GM18868 (cell line): ENCODE measurements at regions not wholly inside any gene's neighbourhood (a gene's known extent, or its start where the extent isn't known, plus 50 kb on each side); places are given as distances from the start of the nearest gene placed in this dataset.

Experiments
- ATAC-seq: cut with Tn5 transposase; IDR thresholded peaks from one replicate; pipeline ENCODE4 v1.9.1; 2021; ENCODE audit warnings: mild to moderate bottlenecking, moderate library complexity; ENCODE audit not compliant: unreplicated experiment

GRCh38 chr3:176737480-176738110 is 459.7 kb downstream of the TBL1XR1 start:
- no peak for ATAC-seq

DNA sequence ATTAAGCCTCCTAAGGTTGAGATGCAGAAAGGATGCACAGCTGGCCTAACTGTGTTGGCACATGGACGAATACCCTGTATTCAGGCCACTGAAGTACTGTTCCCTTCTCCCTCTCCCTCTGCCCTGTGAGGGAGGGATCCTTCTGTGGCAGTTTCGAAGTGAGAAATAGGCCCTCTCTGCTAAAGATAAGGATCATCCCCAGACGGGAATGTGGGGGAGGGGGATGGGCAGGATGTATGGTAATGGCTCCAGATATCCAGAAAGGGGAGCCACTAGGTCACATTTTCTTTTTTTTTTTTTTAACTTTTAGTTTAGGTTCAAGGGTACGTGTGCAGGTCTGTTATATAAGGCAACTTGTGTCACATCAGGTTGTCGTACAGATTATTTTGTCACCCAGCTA is 463.1 kb downstream of the TBL1XR1 start:
- ATAC-seq: no peak

DNA sequence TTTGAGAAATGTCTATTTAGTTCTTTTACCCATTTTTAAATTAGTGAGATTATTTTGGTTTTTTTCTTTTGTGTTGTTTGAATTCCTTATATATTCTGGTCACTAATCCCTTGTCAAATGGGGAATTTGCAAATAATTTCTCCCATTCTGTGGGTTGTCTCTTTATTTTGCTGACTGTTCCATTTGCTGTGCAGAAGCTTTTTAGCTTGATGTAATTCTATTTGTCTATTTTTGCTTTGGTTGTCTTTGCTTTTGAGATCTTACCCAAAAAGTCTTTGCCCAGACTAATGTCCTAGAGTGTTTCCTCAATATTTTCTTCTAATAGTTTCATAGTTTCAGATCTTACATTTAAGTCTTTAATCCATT is 472.9 kb downstream of the TBL1XR1 start:
- ATAC-seq: no peak

GRCh38 chr3:176723758-176724393 is 473.4 kb downstream of the TBL1XR1 start:
- no peak for ATAC-seq

DNA sequence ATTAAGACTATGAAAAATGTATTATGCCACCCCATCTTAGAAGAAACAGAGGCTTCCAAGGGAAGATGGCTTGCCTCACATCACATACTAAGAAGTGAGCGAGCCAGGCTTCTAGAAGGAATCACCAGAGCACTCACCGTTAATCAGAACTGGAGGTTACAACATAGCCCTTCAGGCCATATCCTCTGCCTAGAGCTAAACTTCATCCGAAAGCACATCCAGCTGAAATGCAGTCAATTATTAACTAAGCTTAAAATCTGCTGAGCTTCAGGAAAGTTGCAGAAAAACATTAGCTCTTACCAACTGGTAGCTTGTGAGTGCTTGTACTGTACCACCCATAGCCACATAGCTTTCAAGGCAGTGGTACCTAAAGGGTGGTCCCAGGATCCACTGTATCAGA is 483.2 kb downstream of the TBL1XR1 start:
- no peak for ATAC-seq

- ATAC-seq: no peak
Observed at GRCh38 chr3:176712191-176712590, 485.1 kb downstream of the TBL1XR1 start.

- no peak for ATAC-seq
Observed at GRCh38 chr3:176699288-176699687, 498.0 kb downstream of the TBL1XR1 start.

GRCh38 chr3:176697284-176697889 is 499.9 kb downstream of the TBL1XR1 start:
- no peak for ATAC-seq

DNA sequence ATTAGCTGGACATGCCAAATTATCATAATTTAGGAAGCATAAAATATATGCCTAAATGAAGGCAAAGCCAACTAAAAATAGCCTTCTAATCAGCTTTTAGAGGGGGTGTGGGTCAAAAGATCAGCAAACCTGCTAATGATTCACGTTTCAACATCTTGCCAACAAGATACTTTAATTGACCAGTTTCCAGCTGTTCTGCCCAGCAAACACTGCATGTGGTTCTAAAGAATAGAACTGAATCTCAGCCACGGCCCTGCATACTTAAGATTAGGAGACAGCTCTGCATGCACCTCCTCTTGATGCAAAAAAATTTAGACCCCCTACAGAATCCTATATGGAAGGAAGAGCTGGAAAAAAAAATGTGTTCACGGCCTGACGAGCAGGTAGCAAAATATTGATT is 500.5 kb downstream of the TBL1XR1 start:
- no peak for ATAC-seq

DNA sequence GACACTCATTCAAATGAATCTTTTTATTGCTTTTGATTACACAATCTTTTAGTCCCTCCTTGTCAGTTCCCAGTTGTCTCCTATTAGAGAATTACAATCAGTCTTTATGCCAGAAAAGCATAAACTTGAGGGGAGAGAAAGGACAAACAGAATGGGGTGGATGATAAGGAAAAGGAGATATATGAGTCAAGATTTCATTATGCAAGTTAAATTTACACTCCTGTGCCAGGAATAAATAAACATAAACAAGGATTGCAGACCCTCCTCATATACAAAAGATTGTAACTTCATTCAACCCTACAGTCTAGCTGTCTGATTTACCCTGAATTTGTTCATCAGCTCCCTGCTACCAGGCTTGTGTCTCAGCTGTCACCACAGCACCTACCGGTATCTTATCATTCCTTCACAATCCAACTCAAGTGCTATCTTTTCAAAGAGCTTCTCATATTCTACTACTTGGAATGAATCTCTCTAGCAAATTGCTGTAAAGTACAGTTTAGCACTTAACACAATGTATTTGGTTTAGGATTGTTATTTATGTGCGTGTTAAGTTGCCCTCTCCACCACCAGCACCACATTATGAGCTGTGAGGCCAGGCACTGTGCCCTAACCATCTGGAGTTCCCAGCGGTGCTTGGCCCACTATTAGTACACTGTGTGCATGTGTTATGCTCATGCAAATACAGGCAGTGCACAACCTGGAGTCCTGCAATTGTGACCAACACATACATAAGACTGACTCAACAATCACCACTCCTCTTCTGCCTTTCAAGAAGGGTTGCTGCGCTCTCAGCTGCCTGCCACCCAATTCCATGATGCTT is 504.1 kb downstream of the TBL1XR1 start:
- no peak for ATAC-seq

DNA sequence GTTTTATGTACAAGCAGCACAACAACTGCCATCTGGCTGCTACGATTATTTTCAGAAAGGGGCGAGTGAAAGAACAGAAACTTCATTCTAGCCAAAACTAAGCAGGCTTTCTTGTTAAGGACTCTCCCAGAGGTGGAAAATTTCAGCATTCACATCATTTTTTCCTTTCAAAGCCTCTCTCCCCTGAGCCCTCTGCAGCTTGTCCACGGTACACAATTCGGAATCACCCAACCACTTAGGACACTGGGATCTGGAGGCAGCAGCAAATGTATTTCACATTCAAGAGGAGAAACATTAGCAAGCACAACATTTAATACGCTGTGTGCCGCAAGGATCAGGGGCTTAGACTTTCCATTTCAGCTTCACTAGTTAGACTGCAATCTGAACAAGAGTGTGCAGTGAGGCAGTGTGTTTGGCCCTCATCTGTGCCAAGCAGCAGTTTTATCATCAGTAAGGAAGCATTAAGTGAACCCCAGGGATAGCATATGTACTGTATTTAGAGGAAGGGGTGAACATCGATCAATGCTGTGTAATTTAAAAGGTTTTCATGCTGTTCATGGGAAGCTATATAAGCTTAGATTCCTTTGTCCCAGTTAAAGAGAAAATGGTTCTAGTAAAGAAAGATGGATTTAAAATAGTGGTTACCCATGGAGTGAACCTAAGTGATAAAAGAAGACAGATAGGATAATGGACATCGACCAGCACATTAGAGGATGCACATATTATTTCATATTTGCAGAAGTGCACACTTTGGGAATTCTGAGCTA is 504.9 kb downstream of the TBL1XR1 start:
- no peak for ATAC-seq

DNA sequence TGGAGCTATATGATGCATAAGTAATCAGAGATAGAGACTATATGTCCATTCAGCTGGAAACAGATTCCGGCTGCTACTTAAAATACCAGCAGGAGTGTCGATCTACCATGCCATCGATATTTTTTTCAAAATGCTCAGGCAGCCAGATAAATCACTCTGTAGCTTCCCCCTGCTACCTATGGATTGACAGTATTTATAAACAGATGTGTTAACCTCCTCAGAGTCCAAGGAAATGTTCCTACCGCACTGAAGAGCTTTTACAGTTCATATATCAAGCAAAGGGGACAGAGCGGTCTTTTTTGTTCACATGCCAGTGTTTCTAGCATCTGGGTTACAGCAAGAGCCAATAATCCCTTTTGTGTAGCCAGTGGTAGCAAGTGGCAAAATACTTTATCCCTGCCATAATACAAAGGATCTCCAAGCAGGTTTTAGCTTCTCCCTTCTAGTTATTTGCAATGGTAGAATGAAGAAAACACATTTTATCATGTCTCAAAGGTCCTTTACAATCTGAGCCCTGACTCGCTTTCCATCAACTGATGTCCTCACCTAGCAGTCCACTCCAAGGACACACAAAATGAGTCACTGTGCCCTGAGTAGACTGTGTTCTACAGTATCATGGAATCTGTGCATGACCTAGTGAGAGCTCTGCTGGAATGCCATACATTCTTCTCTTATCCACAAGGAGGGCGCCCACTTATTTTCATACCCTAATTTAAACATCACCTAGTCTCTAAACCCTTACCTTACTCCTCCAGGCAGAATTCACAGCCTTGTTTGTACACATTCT is 507.0 kb downstream of the TBL1XR1 start:
- ATAC-seq: no peak

- ATAC-seq: no peak
Observed at GRCh38 chr3:176687754-176688153, 509.5 kb downstream of the TBL1XR1 start.

DNA sequence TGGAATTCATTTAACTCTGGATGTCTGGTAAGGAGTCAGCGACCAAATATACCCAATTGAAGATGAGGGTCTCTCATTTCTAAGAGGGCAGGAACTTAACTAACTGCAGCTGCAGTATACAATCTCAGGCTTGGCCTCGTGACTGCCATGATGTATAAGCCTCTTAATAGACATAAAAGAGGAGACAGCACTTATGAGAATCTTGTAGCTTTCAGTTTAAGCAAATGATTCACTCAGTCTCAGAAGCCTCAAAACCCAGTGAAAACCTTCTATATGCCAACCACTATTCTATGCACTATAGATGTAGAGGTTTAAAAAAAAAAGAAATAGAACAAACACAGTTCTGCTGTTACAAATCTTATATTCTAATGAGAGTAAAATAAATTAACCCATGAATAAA is 513.9 kb downstream of the TBL1XR1 start:
- ATAC-seq: no peak

- ATAC-seq: no peak
Observed at GRCh38 chr3:176663837-176664831, 533.1 kb downstream of the TBL1XR1 start.

GRCh38 chr3:176663387-176663786 is 533.9 kb downstream of the TBL1XR1 start:
- no peak for ATAC-seq

DNA sequence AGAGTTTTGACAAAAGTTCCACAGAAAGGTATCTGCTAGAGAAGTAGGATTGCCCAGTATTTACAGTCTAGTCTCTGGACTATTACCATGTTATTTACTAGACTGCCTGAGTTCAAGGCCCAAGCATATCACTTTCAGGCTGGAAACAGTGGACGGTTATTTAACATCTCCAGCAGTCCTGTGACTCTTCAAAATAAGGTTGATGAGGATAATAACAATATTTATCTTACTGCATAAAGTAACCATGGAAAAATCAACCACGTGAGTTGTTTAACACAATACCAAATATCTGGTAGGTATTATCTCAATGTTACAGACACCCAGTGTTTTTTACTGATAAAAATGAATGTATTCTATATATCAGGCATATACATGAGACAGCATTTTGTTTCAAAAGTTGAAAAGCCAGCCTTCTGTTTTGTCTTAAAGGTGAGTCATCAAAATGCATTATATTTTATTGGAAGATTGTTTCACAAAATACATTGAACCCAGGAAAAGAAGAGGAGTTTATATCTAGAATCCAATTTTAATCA is 535.8 kb downstream of the TBL1XR1 start:
- ATAC-seq: no peak

GRCh38 chr3:176655404-176656094 is 541.7 kb downstream of the TBL1XR1 start:
- no peak for ATAC-seq
